GM23338 (cell line): ENCODE measurements at regions not wholly inside any gene's neighbourhood (a gene's known extent, or its start where the extent isn't known, plus 50 kb on each side); places are given as distances from the start of the nearest gene placed in this dataset.

Experiments
- EZH2 ChIP-seq: fragments of 200-600 bp; sonication (generic); IDR thresholded peaks from one replicate; pipeline ENCODE4 v1.8.0; 2017; ENCODE audit warnings: antibody characterized with exemption, mild to moderate bottlenecking, low read depth; ENCODE audit not compliant: unreplicated experiment
- TF ChIP-seq, protein P1 (sequence below), 2 experiments: fragments of 200-600 bp in 1 of 2; sonication (generic) in 1 of 2; conservative IDR thresholded peaks; 2 replicates each; pipeline versions ENCODE4 v1.5.1 to v1.6.1; 2016 to 2017; ENCODE audit warnings: antibody characterized with exemption in 2 of 2, low read depth in 2 of 2, mild to moderate bottlenecking in 2 of 2, moderate library complexity in 1 of 2

DNA sequence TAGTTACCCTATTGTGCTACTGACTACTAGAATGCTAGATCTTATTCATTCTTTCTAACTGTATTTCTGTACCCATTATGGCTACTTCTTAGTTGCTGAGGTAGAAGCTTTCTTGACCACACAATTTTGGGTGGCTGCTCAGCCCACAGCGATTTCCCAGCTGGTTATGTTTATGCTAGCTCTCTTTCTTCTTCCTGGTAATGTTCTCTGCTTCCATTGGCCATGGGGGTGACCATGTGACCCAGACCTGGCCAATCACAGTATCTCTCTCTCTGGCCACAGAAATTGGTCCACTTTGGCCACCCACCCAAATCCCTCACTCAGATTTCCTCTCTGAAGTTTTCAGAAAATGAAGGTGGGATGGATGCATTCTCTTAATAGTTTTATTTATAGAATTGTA lies 427.9 kb upstream of the CLINT1 start:
- TF ChIP-seq, protein P1, sequence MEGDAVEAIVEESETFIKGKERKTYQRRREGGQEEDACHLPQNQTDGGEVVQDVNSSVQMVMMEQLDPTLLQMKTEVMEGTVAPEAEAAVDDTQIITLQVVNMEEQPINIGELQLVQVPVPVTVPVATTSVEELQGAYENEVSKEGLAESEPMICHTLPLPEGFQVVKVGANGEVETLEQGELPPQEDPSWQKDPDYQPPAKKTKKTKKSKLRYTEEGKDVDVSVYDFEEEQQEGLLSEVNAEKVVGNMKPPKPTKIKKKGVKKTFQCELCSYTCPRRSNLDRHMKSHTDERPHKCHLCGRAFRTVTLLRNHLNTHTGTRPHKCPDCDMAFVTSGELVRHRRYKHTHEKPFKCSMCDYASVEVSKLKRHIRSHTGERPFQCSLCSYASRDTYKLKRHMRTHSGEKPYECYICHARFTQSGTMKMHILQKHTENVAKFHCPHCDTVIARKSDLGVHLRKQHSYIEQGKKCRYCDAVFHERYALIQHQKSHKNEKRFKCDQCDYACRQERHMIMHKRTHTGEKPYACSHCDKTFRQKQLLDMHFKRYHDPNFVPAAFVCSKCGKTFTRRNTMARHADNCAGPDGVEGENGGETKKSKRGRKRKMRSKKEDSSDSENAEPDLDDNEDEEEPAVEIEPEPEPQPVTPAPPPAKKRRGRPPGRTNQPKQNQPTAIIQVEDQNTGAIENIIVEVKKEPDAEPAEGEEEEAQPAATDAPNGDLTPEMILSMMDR (conservative IDR thresholded peaks at IDR 0.05; ENCODE audit: low read depth in 2 of 2), result no peak
- no peak for TF ChIP-seq EZH2
